ENCODE measurements at regions not wholly inside any gene's neighbourhood (a gene's known extent, or its start where the extent isn't known, plus 50 kb on each side); places are given as distances from the start of the nearest gene placed in this dataset.

DNA sequence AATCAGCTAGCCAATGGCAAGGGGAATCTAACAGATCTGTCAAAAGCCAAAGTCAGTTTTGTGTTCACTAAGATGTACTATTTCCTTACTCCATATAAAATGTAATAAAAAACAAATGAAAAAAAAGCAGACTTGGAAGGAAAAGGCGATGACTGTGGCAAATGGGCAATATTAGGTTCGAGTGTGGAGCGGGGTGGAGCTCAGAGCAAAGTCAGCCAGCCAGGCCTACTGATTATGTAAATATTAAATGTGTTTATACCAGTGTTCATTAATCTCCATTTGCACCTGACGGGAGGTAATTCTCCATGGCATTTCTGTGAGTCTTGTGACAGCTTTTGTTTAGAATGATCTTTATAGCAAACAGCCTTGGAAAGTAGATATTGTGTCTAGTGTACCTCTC lies 96.2 kb upstream of the KCNMB2 start:
- Mint-ChIP-seq H3K9me3 (ENCODE audit: low read depth) (no peaks in the 10 kb centered on the region), H3K27me3 (ENCODE audit: low read depth) (peaks cover 3% of the 10 kb centered on the region), H3K4me3 (ENCODE audit: unreplicated experiment) (no peak overlapping the region), H3K36me3 (ENCODE audit: low read depth) (no peaks in the 10 kb centered on the region), H3K4me1 (ENCODE audit: low read depth) (peaks cover 8% of the 10 kb centered on the region), H3K27ac (ENCODE audit: unreplicated experiment) (no peak overlapping the region)
- TF ChIP-seq, protein P1, sequence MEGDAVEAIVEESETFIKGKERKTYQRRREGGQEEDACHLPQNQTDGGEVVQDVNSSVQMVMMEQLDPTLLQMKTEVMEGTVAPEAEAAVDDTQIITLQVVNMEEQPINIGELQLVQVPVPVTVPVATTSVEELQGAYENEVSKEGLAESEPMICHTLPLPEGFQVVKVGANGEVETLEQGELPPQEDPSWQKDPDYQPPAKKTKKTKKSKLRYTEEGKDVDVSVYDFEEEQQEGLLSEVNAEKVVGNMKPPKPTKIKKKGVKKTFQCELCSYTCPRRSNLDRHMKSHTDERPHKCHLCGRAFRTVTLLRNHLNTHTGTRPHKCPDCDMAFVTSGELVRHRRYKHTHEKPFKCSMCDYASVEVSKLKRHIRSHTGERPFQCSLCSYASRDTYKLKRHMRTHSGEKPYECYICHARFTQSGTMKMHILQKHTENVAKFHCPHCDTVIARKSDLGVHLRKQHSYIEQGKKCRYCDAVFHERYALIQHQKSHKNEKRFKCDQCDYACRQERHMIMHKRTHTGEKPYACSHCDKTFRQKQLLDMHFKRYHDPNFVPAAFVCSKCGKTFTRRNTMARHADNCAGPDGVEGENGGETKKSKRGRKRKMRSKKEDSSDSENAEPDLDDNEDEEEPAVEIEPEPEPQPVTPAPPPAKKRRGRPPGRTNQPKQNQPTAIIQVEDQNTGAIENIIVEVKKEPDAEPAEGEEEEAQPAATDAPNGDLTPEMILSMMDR (IDR thresholded peaks at IDR 0.05), result no peak
- DNase-seq (ENCODE audit: low spot score), result no peak

DNA sequence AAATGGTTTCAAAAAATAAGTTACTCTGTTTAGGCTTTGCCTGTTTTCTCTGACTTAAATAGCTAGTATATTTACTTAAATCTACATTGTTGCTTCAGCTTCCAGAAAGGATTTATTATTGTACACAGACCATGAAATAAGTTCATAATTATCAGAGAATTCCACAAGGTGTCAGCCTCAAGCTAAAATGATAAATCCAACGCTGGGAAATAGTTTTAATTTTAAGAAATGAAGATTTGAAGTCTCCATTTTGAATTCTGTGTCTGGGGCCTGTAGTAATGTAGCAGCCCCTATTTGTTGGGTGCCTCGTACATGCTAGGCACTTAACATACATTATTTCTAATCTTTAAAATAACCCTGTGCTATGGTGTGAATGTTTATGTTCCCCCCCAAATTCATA lies 92.6 kb upstream of the KCNMB2 start:
- Mint-ChIP-seq H3K4me3 (ENCODE audit: unreplicated experiment) (no peak overlapping the region), H3K9me3 (ENCODE audit: low read depth) (no peaks in the 10 kb centered on the region), H3K27ac (ENCODE audit: unreplicated experiment) (no peak overlapping the region), H3K27me3 (ENCODE audit: low read depth) (peaks cover 4% of the 10 kb centered on the region), H3K4me1 (ENCODE audit: low read depth) (peaks cover 5% of the 10 kb centered on the region), H3K36me3 (ENCODE audit: low read depth) (peaks cover 2% of the 10 kb centered on the region)
- DNase-seq (ENCODE audit: low spot score), result no peak
- TF ChIP-seq, protein P1 (IDR thresholded peaks at IDR 0.05), result peak; percentile 78

DNA sequence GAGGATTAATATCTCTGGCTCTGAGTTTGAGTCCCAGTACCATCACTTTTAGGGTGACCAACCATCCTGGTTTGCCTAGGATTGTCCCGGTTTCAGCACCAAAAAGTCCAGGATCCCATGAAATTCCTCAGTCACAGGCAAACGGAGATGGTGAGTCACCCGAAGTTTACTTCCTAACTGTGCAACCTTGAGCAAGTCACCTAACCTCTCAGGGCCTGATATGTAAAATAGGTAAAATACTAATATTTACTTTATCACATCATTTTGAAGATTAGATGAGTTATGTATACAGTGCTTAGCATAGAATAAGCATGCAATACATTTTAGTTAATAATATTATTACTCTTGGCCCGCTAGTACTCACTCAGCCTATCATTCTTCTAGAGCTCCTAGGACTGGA lies 91.1 kb upstream of the KCNMB2 start:
- no peak for DNase-seq (ENCODE audit: low spot score)
- Mint-ChIP-seq H3K9me3 (ENCODE audit: low read depth) (no peaks in the 10 kb centered on the region), H3K36me3 (ENCODE audit: low read depth) (peaks cover 2% of the 10 kb centered on the region), H3K27me3 (ENCODE audit: low read depth) (peaks cover 4% of the 10 kb centered on the region), H3K27ac (ENCODE audit: unreplicated experiment) (no peak overlapping the region), H3K4me3 (ENCODE audit: unreplicated experiment) (no peak overlapping the region), H3K4me1 (ENCODE audit: low read depth) (no peaks in the 10 kb centered on the region)
- TF ChIP-seq, protein P1 (IDR thresholded peaks at IDR 0.05), result no peak

DNA sequence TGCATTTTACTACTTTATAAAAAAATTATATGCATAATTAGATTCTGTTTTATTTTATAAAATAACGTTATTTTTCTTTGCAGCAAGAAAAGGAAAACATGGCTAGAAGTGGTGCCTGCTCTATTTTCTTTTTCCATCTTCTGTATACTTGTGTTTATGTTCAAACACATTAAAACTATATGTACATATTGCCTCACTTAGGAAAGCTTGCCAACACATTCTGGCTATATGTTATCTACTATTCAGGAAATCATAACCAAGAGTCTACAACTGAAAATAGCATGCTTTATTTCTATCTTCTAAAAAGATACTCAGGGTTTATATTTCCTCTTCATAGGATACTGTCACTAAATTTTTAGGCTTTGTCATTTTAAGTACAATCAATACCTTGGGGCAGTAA lies 90.2 kb upstream of the KCNMB2 start:
- Mint-ChIP-seq H3K27me3 (ENCODE audit: low read depth) (peaks cover 4% of the 10 kb centered on the region), H3K36me3 (ENCODE audit: low read depth) (peaks cover 2% of the 10 kb centered on the region), H3K9me3 (ENCODE audit: low read depth) (no peaks in the 10 kb centered on the region), H3K4me3 (ENCODE audit: unreplicated experiment) (no peak overlapping the region), H3K27ac (ENCODE audit: unreplicated experiment) (no peak overlapping the region), H3K4me1 (ENCODE audit: low read depth) (no peaks in the 10 kb centered on the region)
- DNase-seq (ENCODE audit: low spot score), result no peak
- TF ChIP-seq, protein P1 (IDR thresholded peaks at IDR 0.05), result no peak

GRCh38 chr3:178450476-178450875 lies 85.8 kb upstream of the KCNMB2 start:
- H3K4me1 Mint-ChIP-seq (ENCODE audit: low read depth), result peaks cover 11% of the 10 kb centered on the region
- peaks cover 2% of the 10 kb centered on the region for H3K27me3 Mint-ChIP-seq (ENCODE audit: low read depth)
- TF ChIP-seq, protein P1 (IDR thresholded peaks at IDR 0.05), result no peak

More at GRCh38 chr3:178450476-178450875, 85.8 kb upstream of the KCNMB2 start:
- H3K36me3 Mint-ChIP-seq (ENCODE audit: low read depth), result peaks cover 2% of the 10 kb centered on the region
- DNase-seq (ENCODE audit: low spot score), result no peak
- H3K4me3 Mint-ChIP-seq (ENCODE audit: unreplicated experiment), result no peak overlapping the region
- H3K27ac Mint-ChIP-seq (ENCODE audit: unreplicated experiment), result no peak overlapping the region
- H3K9me3 Mint-ChIP-seq (ENCODE audit: low read depth), result no peaks in the 10 kb centered on the region

Data from chondrocyte (in vitro differentiated cells).